WTC11 (cell line): ENCODE measurements at regions not wholly inside any gene's neighbourhood (a gene's known extent, or its start where the extent isn't known, plus 50 kb on each side); places are given as distances from the start of the nearest gene placed in this dataset.

Experiments
- ATAC-seq: fragments of 200-7000 bp; cut with Tn5 transposase; 2 replicates; pipeline ENCODE4 v1.10.0; 2021; ENCODE audit warnings: mild to moderate bottlenecking, moderate library complexity
- CTCF ChIA-PET: fragments of 300-600 bp; sonication (Branson Sonifier 250); formaldehyde crosslinking; loops from one replicate; lab custom pipeline; 2021; ENCODE audit warnings: antibody characterized with exemption; lab: Charles Lee
- POLR2A ChIA-PET: fragments of 350-600 bp; sonication (Branson Sonifier 250); formaldehyde crosslinking; loops from one replicate; lab custom pipeline; 2021; ENCODE audit warnings: antibody characterized with exemption; lab: Charles Lee
- DNase-seq: peaks from one replicate; pipeline ENCODE4 v3.0.0; 2021; ENCODE audit warnings: low spot score
- H3K27ac Mint-ChIP-seq: 2 replicates; pipeline ENCODE4 v1.8.0; 2021; ENCODE audit warnings: mixed read lengths
- H3K27me3 Mint-ChIP-seq: 2 replicates; pipeline ENCODE4 v1.8.0; 2021; ENCODE audit warnings: low read depth, mild to moderate bottlenecking, moderate library complexity, mixed read lengths
- H3K36me3 Mint-ChIP-seq: 2 replicates; pipeline ENCODE4 v1.8.0; 2021; ENCODE audit warnings: mixed read lengths
- H3K4me1 Mint-ChIP-seq: 2 replicates; pipeline ENCODE4 v1.8.0; 2022; ENCODE audit warnings: mixed read lengths
- H3K4me3 Mint-ChIP-seq: 2 replicates; pipeline ENCODE4 v1.8.0; 2021; ENCODE audit warnings: mild to moderate bottlenecking, moderate library complexity, mixed read lengths
- H3K9me3 Mint-ChIP-seq: 2 replicates; pipeline ENCODE4 v1.8.0; 2021; ENCODE audit warnings: mixed read lengths
- CREB1 ChIP-seq: sonication (generic); formaldehyde crosslinking; IDR thresholded peaks from 2 replicates; pipeline ENCODE4 v1.8.0; 2023; ENCODE audit warnings: mild to moderate bottlenecking, missing genetic modification reagents
- EMX1 ChIP-seq: fragments of 250-450 bp; sonication (Bioruptor Pico); IDR thresholded peaks from 2 replicates; pipeline ENCODE4 v1.8.0; 2021; ENCODE audit warnings: mild to moderate bottlenecking
- ETV6 ChIP-seq: sonication (generic); formaldehyde crosslinking; IDR thresholded peaks from 2 replicates; pipeline ENCODE4 v1.8.1; 2022; ENCODE audit warnings: mild to moderate bottlenecking, missing genetic modification reagents
- FOXK1 ChIP-seq: sonication (generic); formaldehyde crosslinking; IDR thresholded peaks from 2 replicates; pipeline ENCODE4 v1.8.0; 2022; ENCODE audit warnings: mild to moderate bottlenecking, moderate library complexity, missing genetic modification reagents
- FOXP1 ChIP-seq: sonication (generic); formaldehyde crosslinking; IDR thresholded peaks from 2 replicates; pipeline ENCODE4 v1.8.0; 2022; ENCODE audit warnings: missing genetic modification reagents, mild to moderate bottlenecking, moderate library complexity, borderline replicate concordance
- MXD4 ChIP-seq: fragments of 250-450 bp; sonication (Bioruptor Pico); IDR thresholded peaks from 2 replicates; pipeline ENCODE4 v1.8.0; 2021; ENCODE audit warnings: mild to moderate bottlenecking, moderate library complexity, borderline replicate concordance
- NR1H2 ChIP-seq: sonication (generic); formaldehyde crosslinking; IDR thresholded peaks from 2 replicates; pipeline ENCODE4 v1.9.0; 2021; ENCODE audit warnings: mild to moderate bottlenecking, moderate library complexity, missing genetic modification reagents
- SOX15 ChIP-seq: fragments of 250-450 bp; sonication (Bioruptor Pico); IDR thresholded peaks from 2 replicates; pipeline ENCODE4 v1.9.0; 2021; ENCODE audit warnings: mild to moderate bottlenecking
- TEAD4 ChIP-seq: sonication (generic); formaldehyde crosslinking; IDR thresholded peaks from 2 replicates; pipeline ENCODE4 v1.8.0; 2022; ENCODE audit warnings: mild to moderate bottlenecking, missing genetic modification reagents
- ZBTB21 ChIP-seq: sonication (generic); formaldehyde crosslinking; IDR thresholded peaks from 2 replicates; pipeline ENCODE4 v1.8.1; 2023; ENCODE audit warnings: mild to moderate bottlenecking, missing genetic modification reagents, borderline replicate concordance
- ZNF423 ChIP-seq: fragments of 250-450 bp; sonication (Bioruptor Pico); IDR thresholded peaks from 2 replicates; pipeline ENCODE4 v2.1.2; 2022; ENCODE audit warnings: mild to moderate bottlenecking, moderate library complexity
- ZNF671 ChIP-seq: fragments of 250-450 bp; sonication (Bioruptor Pico); IDR thresholded peaks from 2 replicates; pipeline ENCODE4 v1.8.0; 2021; ENCODE audit warnings: mild to moderate bottlenecking
- TF ChIP-seq, protein P1 (sequence below): fragments of 250-450 bp; sonication (Bioruptor Pico); IDR thresholded peaks from 2 replicates; pipeline ENCODE4 v1.9.0; 2021; ENCODE audit warnings: mild to moderate bottlenecking
- TF ChIP-seq, protein P2 (sequence below): sonication (generic); formaldehyde crosslinking; IDR thresholded peaks from 2 replicates; pipeline ENCODE4 v1.8.1; 2022; ENCODE audit warnings: mild to moderate bottlenecking, moderate library complexity, missing genetic modification reagents
- TF ChIP-seq, protein P3 (sequence below): sonication (generic); formaldehyde crosslinking; conservative IDR thresholded peaks from 2 replicates; pipeline ENCODE4 v1.8.1; 2023; ENCODE audit warnings: mild to moderate bottlenecking, low read depth, missing genetic modification reagents, moderate library complexity

DNA sequence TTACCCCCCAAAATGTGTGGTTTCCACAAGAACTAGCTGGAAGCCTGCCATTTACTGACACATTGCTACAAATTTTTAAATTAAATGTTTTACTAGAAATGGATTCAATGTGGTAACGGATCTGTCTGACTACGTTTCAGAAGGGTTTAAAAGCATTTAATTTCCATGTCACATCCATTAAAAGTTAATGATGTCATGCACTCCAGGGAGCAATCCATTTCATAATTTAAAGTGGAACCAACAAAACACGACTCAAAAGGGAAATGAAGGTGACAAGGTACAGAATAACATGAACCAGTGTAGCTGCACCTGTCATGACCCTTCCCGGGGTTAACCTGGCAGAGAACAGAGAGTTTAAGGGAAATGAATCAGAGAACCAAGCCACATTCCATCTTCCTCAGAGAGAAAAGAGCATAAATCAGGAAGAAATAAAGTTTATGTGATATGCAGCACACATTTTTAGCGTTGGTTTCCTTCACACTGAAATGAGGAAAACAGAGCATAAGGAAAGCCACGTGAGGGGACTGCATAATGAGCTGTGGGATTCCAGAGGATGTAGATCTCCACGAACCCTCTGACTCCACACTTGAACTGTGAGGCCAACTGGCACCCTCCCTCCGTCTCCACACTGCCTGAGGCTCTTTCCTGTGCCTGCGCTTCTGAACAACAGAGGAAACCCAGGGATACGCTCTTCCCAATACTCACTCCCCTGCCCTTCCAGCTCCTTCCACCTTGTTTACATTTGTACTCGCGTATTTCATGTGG is 170.3 kb upstream of the AHI1 start:
- peak; percentile 20 for DNase-seq
- H3K4me3 Mint-ChIP-seq = peak overlapping the region; percentile 43
- CTCF ChIA-PET = interaction anchor here (1.8 to 1.9 kb wide), 2 partner anchors 132 to 242 kb away, joined by 5 to 7 read pairs; no protein-coding TSS in a partner anchor

DNA sequence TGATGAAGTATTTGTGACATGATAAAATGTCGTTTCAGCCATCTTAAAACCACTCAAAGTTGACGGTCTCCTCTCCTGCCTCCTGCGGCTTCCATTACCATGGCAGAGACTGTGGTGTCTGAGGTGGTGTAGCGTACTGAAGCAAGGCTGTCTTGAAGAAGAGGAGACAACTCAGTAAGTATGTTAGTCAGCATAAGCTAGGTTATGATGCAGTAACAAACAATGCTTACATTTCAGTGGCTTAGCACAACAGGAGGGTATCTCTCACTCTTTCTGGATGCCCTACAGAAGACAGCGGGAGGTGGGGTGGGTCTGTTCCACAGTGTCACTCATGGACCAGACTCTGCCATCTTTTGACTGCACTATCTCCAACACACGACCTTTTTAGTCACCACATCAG is 174.7 kb upstream of the AHI1 start:
- no peaks in the 10 kb centered on the region for H3K27me3 Mint-ChIP-seq
- DNase-seq (no peak), ATAC-seq (no peak)
- ChIA-PET POLR2A (no interaction called here), CTCF (no interaction called here)
- no peak overlapping the region for H3K4me3 Mint-ChIP-seq
- H3K4me1 Mint-ChIP-seq = peaks cover 11% of the 10 kb centered on the region; the same call in 1 of the 2 replicates
- H3K9me3 Mint-ChIP-seq = peaks cover 10% of the 10 kb centered on the region
- no peaks in the 10 kb centered on the region for H3K36me3 Mint-ChIP-seq
- no peak overlapping the region for H3K27ac Mint-ChIP-seq
- TF ChIP-seq ZNF423 (CRISPR knock-in tag) (no peak), SOX15 (CRISPR knock-in tag) (no peak)

More for the DNA sequence above, 170.3 kb upstream of the AHI1 start:
- H3K36me3 Mint-ChIP-seq = no peaks in the 10 kb centered on the region
- H3K27ac Mint-ChIP-seq = no peak overlapping the region
- POLR2A ChIA-PET = no interaction called here
- H3K9me3 Mint-ChIP-seq = peaks cover 21% of the 10 kb centered on the region
- ATAC-seq = peak; percentile 98
- peaks cover 7% of the 10 kb centered on the region; the same call in 1 of the 2 replicates for H3K4me1 Mint-ChIP-seq
- TF ChIP-seq CREB1 (CRISPR knock-in tag) (no peak), NR1H2 (CRISPR knock-in tag) (no peak)
- no peaks in the 10 kb centered on the region for H3K27me3 Mint-ChIP-seq

- TF ChIP-seq, protein P1, sequence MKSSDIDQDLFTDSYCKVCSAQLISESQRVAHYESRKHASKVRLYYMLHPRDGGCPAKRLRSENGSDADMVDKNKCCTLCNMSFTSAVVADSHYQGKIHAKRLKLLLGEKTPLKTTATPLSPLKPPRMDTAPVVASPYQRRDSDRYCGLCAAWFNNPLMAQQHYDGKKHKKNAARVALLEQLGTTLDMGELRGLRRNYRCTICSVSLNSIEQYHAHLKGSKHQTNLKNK (CRISPR knock-in tag) = no peak
- TF ChIP-seq ZBTB21 (no peak), MXD4 (CRISPR knock-in tag) (no peak), SOX15 (CRISPR knock-in tag) (no peak), ZNF671 (no peak), TEAD4 (CRISPR knock-in tag) (no peak), FOXK1 (no peak), FOXP1 (CRISPR knock-in tag) (no peak), ETV6 (no peak), EMX1 (CRISPR knock-in tag) (no peak)
- TF ChIP-seq, protein P2, sequence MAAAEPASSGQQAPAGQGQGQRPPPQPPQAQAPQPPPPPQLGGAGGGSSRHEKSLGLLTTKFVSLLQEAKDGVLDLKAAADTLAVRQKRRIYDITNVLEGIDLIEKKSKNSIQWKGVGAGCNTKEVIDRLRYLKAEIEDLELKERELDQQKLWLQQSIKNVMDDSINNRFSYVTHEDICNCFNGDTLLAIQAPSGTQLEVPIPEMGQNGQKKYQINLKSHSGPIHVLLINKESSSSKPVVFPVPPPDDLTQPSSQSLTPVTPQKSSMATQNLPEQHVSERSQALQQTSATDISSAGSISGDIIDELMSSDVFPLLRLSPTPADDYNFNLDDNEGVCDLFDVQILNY (CRISPR knock-in tag) = no peak
- TF ChIP-seq, protein P3, sequence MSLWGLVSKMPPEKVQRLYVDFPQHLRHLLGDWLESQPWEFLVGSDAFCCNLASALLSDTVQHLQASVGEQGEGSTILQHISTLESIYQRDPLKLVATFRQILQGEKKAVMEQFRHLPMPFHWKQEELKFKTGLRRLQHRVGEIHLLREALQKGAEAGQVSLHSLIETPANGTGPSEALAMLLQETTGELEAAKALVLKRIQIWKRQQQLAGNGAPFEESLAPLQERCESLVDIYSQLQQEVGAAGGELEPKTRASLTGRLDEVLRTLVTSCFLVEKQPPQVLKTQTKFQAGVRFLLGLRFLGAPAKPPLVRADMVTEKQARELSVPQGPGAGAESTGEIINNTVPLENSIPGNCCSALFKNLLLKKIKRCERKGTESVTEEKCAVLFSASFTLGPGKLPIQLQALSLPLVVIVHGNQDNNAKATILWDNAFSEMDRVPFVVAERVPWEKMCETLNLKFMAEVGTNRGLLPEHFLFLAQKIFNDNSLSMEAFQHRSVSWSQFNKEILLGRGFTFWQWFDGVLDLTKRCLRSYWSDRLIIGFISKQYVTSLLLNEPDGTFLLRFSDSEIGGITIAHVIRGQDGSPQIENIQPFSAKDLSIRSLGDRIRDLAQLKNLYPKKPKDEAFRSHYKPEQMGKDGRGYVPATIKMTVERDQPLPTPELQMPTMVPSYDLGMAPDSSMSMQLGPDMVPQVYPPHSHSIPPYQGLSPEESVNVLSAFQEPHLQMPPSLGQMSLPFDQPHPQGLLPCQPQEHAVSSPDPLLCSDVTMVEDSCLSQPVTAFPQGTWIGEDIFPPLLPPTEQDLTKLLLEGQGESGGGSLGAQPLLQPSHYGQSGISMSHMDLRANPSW (CRISPR knock-in tag) = no peak
- TF ChIP-seq, all 79 proteins: peak for 0
- no peak overlapping the region for H3K27ac Mint-ChIP-seq
Measured at GRCh38 chr6:135673501-135674309, 176.2 kb upstream of the AHI1 start.

More at GRCh38 chr6:135673501-135674309, 176.2 kb upstream of the AHI1 start:
- H3K4me1 Mint-ChIP-seq = peaks cover 4% of the 10 kb centered on the region; the same call in 1 of the 2 replicates
- ChIA-PET POLR2A (no interaction called here), CTCF (interaction anchor here (0.6 to 2.6 kb wide), 2 partner anchors 70 to 236 kb away, joined by 3 to 13 read pairs; no protein-coding TSS in a partner anchor)
- no peak for DNase-seq
- H3K9me3 Mint-ChIP-seq = peaks cover 10% of the 10 kb centered on the region
- no peaks in the 10 kb centered on the region for H3K36me3 Mint-ChIP-seq
- ATAC-seq = no peak
- no peaks in the 10 kb centered on the region for H3K27me3 Mint-ChIP-seq
- no peak overlapping the region for H3K4me3 Mint-ChIP-seq
